HG02623 (cell line): ENCODE measurements at regions not wholly inside any gene's neighbourhood (a gene's known extent, or its start where the extent isn't known, plus 50 kb on each side); places are given as distances from the start of the nearest gene placed in this dataset.

Experiments
- ATAC-seq: cut with Tn5 transposase; IDR thresholded peaks from one replicate; pipeline ENCODE4 v1.9.1; 2021; ENCODE audit warnings: moderate library complexity; ENCODE audit not compliant: unreplicated experiment

DNA sequence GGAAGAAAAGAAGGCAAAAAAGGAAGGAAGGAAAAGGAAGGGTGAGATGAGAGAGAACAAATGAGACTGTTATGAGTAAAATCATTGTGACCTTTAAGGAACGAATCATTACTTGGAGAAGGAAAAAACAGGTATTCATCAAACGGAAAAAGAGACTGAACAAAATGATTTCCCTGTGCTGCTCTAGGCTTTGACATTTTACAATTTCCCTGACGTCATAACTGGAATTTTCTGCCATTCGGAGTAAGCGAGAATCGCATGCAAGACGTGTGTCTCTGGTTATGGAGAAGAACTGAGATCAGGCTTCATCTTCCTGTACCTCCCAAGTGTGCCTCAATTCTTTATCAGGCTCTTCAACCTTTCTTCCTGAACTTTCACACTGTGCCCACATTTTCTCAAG is 534.7 kb upstream of the KLHL29 start:
- ATAC-seq: no peak

DNA sequence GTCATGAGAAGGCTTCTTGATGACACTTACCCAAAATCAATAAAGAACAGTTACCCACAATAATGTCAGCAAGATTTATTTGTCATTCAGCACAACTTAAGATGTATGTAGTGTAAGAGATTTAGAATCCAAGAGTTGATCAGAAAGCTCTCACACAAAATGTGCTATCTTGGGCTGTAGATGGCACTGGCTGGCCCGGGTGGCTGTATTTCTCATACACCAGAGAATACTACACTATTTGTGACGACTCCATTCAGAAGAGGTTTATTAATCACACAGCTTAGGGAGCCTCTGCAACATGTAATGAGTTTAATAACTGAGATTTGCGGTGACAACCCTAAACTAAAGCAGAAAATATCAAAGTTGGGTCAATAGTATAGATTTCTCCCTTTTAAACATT is 530.4 kb upstream of the KLHL29 start:
- ATAC-seq: no peak

DNA sequence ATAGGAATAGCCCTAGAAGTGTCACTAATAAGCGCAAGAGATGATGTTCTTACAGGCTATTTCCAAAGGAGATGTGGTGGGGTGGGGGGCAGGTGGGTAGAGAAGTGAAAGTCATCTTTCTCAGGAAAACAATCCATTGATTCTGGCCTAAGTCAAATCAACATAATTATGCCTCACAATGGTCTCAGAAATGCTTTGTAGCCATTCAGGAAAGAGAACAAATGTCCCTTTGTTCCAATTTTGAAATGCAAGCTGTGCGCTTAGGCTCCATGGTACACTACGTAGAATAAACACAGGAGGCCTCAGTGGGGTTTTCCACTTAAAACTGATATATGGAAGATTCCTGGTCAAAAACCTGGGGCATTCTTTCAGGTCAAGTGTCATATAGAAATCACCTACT is 529.9 kb upstream of the KLHL29 start:
- no peak for ATAC-seq

DNA sequence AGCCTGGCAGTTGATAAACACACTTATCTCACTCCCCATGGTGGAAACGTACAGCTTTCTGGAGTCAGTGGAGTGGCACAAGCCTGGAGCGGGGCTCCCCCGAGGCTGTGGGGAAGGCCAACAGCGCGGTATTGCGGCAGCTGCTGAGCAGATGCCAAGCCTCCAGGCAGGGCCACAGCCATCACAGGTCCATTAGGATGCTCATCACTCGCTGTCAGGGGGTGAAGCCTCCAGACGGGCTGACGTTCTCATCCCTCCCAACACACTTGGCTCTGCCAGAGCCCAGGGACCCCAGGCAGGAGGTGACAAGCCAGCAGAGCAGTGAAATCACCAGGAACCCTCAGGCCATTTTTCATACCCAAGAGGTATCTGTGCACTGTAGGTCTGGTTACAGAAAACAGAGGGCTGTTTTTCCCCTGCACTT is 529.2 kb upstream of the KLHL29 start:
- no peak for ATAC-seq

DNA sequence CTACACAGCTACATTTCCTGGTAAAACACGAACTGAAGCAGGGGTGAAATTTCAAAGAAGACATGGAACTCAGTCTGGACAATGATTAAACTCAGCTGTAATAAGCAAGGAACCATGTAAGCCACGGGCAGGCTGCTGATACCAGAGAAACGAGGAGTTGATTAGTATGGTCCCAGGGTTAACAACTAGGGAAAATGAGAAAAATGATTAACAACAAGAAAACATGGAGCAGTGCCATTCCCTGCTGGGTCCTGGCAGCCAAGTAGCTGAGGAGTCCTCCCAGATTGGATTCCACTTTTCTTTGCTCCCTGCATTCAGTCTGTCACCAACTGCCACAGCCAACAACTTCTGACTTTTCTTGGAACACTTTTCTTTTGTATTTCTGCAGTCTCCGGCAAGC is 517.0 kb upstream of the KLHL29 start:
- no peak for ATAC-seq

DNA sequence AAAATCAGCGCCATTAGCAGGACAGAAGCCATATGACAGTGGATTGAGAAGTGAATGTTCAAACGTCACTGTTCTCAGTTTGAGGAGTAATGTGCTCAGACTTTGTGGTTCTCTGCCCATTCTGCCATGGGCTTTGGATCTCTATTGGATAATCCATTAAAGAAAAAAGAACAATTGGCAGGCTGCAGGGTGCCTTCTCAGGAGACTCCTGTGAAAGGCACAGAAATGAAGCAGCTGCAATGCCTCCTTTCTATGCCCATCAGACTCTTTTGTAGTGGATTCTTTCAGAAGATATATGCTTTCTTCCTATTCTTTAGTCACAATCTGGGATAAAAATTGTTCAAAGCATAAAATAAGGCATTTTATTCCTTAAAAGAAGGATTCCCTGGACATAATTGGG is 506.9 kb upstream of the KLHL29 start:
- no peak for ATAC-seq

DNA sequence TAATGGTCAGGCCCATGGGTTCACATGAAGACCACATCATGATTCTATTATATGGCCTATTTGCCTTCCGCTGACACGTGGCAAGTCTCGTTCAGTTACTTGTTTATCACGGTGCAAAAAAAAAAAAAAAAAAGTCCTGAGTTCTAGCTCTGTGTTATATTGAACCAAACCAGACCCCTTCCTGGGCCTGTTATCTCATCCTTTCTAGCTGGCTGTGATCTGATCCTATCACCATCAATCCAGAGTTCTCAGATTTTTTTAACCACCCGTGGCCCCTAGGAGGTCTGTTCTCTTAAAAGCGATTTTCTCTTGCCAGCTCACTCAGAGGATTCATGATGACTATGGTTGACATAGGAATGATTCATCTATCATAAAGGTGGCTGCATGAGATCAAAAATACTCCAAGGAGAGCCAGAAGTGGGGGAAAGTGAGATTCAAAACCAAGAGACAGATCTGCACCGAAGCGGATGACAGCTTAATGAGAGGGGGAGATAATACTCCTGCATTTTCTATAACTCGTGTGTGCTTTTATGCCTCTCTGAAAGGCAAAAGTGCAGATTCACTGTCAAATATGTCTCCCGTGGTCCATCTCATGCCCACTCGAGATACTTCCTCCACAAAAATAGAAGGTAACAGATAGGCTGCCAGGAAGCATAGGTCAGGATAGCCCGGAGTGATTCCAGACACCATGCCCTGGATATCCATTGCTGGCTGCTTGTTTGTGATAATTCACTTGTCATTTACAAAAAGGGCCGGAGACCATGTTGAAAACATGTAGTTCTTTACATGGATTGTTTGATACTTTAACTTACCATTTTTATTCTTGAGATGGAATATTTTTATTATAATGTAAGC is 505.7 kb upstream of the KLHL29 start:
- no peak for ATAC-seq

DNA sequence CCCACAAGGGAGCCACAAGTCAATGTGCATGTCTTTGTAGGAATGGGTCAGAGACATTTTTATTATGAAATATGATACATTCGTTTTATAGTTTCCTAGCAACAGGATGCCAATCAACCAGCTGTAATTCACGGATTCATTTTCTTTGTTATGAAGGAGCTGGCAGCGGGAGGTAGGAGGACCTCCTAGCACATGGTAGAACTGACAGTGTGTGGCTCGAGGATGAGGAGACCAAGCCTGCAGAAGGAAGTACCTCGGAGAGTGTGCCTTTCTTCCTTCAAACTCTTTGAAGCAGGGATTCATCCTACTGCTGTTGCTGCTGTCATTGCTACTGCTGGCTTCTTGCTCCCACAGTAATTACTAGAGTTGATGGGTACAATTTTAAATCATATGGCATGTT is 504.8 kb upstream of the KLHL29 start:
- ATAC-seq: no peak

DNA sequence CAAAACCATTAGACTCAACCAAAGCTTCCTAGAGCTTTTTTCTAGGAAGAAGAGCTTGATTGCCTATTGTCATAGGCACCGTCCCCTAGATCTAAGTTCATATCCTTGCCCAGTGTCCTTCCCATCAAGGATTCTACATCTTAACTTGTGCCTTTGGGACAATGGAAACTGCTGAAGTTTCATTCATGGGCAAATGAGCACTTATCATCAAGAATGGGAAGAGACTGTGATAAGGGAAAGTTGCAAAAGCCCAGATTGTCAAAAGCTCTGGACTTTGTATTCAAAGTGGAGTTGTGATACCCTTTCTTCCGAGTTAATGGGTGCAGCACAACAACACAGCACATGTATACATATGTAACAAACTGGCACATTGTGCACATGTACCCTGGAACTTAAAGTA is 503.0 kb upstream of the KLHL29 start:
- ATAC-seq: no peak

DNA sequence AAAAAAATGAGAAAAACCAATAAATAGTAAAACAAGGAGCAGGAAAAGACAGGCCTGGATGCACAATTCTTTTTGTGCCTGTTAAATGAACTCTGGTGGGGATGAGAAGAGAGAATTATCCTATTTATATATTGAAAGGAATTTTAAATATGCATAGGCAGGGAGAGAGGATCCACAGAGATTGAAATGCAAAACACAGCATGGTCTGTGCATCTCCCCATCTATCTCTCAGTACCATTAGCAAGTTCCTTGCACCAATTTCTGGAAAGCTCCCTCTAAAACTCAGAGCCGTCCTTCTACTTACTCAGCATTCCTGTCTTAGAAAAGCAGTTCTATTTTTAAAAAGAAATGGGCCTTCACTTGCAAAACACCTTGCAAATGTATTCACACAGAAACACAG is 502.3 kb upstream of the KLHL29 start:
- ATAC-seq: no peak

DNA sequence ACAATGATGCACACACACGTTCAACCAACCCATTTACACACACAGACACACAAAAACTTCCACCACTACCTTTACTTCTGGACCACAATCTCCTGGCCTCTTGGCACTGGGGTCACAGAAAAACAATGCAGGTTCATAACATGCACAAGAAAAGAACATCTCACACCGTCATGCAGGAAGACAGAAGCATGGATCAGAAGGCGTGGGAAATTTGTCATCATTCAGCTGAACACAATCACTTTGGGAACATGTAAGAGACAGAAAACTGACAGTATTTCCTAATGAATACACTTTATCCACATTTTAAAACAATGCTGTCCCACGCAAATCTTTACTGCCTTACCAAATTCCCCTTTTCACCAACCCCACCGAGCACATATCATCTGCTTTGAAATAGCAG is 501.9 kb upstream of the KLHL29 start:
- ATAC-seq: no peak

DNA sequence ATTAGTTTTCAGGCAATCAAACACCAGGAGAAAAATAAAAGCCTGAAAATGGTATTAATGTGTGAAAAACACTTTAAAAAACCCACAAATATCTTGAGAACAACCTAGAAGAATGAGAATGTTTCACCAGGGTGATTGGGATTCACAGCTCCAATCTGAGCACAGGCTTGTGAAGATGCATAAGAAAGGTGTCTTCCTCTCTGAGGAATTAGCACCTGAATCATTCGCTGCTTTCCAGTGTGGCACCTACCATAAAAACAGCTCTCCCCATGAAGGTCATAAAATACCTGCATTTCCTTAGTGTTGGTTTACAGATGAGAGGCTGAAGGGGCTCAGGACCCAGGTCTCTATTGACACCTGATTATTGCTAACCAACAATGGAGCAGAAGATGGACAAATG is 499.7 kb upstream of the KLHL29 start:
- no peak for ATAC-seq

DNA sequence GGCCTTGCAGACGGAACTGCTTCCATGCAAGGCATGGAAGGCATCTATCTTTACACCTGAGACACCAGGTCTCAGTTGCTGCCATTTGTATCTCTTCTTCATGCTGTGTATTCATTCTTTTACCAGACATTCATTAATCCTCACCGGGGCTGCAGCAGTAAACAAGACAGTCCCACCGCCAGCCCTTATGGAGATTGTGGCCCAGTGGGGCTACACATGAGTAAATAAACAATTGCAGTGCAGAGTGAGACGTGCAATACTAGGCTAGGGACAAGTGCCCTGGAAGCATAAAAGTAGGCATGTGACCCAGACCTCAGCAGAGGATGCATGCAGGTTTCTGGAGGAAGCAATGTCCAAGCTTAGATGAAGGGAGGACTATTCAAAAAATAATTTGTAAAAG is 497.6 kb upstream of the KLHL29 start:
- no peak for ATAC-seq

DNA sequence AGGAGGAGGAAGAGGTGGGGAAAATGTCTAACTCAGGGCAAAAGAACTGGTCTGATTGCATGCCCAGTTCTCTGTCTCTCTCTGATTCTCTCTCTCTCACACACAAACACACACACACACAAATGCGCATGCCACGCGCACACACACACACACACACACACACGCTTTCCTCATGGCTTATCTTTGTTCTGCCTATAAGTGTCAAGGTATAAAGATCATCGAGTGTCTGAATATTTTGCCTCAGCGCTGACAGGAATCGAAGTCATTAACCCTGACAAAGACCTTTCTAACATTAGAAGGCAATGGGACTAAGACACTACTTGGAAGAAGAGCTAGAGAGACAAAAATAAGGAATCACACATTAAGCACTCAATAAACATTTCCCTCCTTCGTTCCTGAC is 497.1 kb upstream of the KLHL29 start:
- ATAC-seq: no peak

DNA sequence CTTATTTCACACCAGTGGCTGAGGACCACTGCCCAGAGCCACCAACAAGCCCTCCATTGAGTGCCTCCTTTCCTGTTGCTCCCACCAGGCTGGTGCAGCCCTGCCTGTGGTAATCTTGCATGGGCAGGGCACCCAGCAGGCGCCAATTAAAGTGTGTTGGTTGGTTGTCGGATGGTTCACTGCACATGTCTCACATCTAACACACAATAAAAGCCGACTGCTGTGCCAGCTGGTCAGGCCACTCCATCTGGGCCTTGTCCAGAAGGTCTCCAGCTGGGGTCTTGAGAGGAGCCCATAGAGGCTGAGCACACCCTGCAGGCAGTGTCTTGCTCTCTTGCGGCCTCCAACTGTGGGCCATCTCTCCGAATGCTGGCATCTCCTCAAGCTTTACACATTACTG is 494.8 kb upstream of the KLHL29 start:
- no peak for ATAC-seq

DNA sequence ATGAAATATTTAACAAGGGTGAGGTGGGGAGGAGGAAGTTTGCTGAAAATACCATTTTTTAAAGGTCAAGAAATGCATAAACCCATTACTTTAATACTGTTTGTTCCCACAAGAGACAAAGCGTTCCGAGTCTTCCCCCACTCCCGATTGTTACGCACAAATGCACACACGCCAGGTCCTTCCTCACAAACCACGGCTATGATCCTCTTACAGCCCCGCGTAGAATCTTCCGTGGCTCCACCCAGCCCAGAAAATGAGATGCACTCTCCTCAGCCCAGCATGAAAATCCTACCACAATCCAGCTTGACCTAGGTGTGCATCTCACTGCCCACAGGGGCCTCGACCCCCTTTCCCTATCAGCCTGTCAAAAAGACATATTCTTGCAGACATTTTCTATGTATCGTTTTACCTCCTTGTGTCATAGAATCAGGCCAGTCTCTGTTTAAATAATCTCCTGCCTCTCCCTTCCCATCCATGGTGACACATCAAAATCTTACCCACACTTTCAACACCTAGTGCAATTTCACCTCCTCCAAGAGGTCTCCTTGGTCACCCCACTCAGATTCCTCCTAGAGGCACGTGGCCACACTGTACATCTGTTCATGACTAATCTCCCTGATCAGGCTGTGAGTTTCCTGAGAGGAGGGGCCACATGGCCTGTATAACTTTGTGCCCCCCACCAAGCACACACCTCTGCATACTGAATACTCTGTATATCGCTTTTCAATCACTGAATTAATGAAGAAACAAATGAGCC is 491.0 kb upstream of the KLHL29 start:
- no peak for ATAC-seq

DNA sequence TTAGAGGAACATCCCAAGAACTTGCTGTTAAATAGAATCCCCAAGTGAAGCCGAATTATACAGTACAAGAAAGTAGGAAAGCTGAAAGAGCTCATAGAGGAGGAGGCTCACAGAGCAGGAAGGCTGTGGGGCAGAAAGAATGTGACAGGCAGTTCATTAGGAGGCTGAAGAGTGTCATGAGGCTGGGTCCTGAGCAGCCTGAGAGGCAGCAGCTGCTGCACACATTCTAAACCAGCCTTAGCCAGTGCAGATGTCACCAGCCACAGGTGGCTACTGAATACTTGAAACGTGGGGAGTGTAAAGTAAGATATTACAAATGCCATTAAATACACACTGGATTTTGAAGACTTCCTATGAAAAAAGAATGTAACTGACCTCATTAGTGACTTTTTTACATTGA is 490.2 kb upstream of the KLHL29 start:
- no peak for ATAC-seq

DNA sequence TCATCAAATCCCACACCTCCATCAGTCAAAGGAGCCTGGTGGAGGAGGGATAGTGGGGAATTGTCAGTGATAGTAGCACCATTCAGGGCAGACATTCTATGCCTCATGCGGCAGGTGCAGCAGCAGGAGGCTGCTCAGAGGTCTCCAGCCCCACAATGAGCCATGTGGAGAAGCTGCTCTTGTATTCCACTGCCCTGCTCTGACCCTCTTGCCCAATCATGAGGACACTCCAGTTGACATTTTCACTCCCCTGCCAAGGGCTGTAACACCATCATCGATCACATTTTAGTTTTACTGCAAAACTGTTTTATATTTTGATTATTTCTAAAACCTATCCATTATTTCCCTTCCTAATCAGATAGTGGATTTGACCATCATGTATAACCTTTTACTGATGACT is 487.6 kb upstream of the KLHL29 start:
- no peak for ATAC-seq

DNA sequence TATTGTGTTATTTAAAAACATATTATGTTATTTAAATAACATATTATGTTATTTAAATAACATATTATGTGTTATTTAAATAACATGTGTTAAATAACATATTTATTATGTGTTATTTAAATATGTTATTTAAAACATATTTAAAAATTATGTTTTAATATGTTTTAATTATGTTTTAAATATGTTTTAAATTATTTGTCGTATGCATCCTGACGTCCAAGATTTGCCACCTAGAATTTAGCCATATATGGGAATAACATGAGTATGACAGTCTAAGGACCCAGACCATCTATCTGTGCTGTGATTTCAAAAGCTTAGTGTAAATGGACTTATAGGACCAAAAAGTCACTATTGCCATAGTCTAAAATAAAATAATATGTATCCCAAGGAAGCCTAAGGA is 484.3 kb upstream of the KLHL29 start:
- ATAC-seq: no peak

DNA sequence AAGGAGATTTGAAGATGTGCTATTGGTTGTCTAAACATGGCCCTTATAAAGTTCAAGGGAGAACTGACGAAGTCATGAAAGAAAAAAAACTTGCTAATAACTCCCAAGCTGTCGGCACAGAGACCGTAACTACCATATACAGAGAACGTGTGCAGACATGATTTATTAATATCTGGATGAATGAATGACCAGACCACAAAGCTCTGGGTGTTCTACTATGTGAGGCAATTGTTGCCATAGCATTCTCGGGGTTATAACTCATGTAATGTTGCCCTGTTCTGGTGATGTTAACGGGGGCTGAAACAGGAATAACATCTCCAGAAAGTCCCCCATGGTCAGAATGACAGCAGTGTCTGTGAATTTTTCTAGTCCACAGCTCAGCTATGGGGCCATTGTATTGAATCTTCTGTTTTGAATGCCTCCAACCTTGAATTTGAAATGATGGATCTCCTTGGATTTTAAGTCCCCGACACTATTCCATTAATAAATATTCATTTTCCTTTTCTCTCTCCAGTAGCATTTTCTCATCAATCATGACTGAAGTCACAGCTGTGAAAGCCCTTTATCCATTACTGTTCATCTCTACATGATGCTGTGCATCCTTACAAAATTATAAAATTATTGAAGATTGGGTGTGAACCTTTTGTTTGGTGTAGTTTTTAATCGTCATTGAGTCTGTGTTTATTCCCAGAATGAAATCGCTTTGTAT is 483.4 kb upstream of the KLHL29 start:
- no peak for ATAC-seq

DNA sequence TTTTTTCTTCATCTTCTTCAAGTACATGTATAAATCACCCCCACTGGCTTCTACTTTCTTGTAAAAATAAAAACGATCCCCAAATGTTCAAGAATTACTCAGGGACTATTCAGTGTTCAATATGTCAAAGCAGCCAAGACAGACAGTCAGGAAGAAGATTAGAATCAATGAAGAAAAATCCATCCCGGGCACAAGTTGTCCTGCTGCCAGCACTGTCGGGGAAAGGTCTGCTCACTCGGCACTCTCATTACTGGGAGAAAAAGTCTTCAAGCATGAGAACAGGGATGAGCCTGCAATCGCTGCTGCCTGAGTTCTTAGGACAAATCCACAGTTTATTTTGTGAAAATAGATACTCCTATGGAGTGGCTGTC is 482.8 kb upstream of the KLHL29 start:
- ATAC-seq: no peak

DNA sequence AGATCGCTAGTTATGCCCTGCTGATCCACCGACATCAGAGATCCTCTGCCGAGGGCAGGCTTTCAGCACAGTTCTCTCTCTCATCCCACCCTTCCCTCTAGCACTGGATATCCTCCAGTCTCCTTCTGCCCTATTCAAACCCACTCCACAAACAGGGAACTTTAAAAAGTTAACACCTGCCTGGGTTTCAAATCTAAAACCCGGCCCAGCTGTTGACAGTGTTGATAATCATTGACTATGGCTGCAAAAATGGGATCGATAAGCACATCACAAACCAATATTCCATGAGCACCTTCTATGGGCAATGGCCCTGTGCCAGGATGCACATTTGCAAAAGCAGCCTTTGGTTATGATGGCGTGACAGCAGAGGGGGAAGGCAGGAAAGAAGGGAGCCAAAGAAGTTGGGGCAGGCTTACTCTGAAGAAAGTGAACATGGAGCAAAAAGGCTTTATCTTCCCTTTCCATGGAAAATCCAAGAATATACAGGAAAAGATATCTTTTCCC is 482.3 kb upstream of the KLHL29 start:
- ATAC-seq: no peak
